Heart right ventricle (tissue), 16 donors: ENCODE measurements at regions not wholly inside any gene's neighbourhood (a gene's known extent, or its start where the extent isn't known, plus 50 kb on each side); places are given as distances from the start of the nearest gene placed in this dataset.

Experiments used
- ATAC-seq, 8 donors: fragments of 200-7000 bp; cut with Tn5 transposase; one replicate each; pipeline ENCODE4 v1.9.1; 2020; ENCODE audit warnings: mild to moderate bottlenecking in 8 of 8, moderate library complexity in 8 of 8, moderate number of reproducible peaks in 1 of 8
- DNase-seq, 2 donors: peaks; one replicate each; pipeline ENCODE4 v3.0.0-alpha.2; 2020
- H3K27ac ChIP-seq, 10 donors: fragments of 200-600 bp; sonication (generic) in 2 of 10; one replicate each; pipeline versions ENCODE4 v1.5.0 to v1.8.0; 2020 to 2022; ENCODE audit warnings: mild to moderate bottlenecking in 3 of 10
- H3K27me3 ChIP-seq, 7 donors: fragments of 200-600 bp; one replicate each; pipeline ENCODE4 v1.8.0; 2021 to 2022; ENCODE audit warnings: mild to moderate bottlenecking in 2 of 7
- H3K36me3 ChIP-seq, 9 donors: fragments of 200-600 bp; sonication (generic) in 1 of 9; one replicate each; pipeline versions ENCODE4 v1.5.0 to v1.8.0; 2020 to 2022; ENCODE audit warnings: mild to moderate bottlenecking in 2 of 9
- H3K4me1 ChIP-seq, 9 donors: fragments of 200-600 bp; sonication (generic) in 1 of 9; one replicate each; pipeline versions ENCODE4 v1.5.0 to v1.8.0; 2020 to 2022; ENCODE audit warnings: mild to moderate bottlenecking in 4 of 9
- H3K4me3 ChIP-seq, 10 donors: fragments of 200-600 bp; sonication (generic) in 2 of 10; one replicate each; pipeline versions ENCODE4 v1.5.0 to v1.8.0; 2020 to 2022; ENCODE audit warnings: mild to moderate bottlenecking in 7 of 10, moderate library complexity in 2 of 10
- H3K9me3 ChIP-seq, 11 donors: fragments of 200-600 bp in 10 of 11; sonication (generic) in 2 of 11; one replicate each; pipeline versions ENCODE4 v1.5.0 to v1.8.0; 2013 to 2022; ENCODE audit warnings: mild to moderate bottlenecking in 2 of 11, control low read depth in 1 of 11, moderate library complexity in 1 of 11
- WGBS, 2 donors: extraction: QIAGEN DNeasy Blood & Tissue Kit; methylation state at CpG; one replicate each; pipeline ENCODE4 v1.1.7; 2013; ENCODE audit warnings: inconsistent platforms in 1 of 2; 5-methylcytosine and 5-hydroxymethylcytosine counted together
- intact Hi-C, 10 donors: fragments of 100-400 bp; cut with DNase I; formaldehyde crosslinking; loops; one replicate each; pipeline versions ENCODE4 v1.11.1 to v1.14.2; 2022
- TF ChIP-seq, protein P1 (sequence below), 9 donors: fragments of 200-600 bp; sonication (generic) in 2 of 9; IDR thresholded peaks; one replicate each; pipeline versions ENCODE4 v1.5.0 to v1.8.0; 2021 to 2022; ENCODE audit warnings: antibody characterized with exemption in 9 of 9, mild to moderate bottlenecking in 5 of 9, moderate library complexity in 1 of 9
- donor health status: Arrhythmogenic right ventricular cardiomyopathy.
- donor health status: ischemic (EF 13 %, LVEDD 7.1; RV severe dilation, severe dysfunction).
- donor health status: healthy with polysubstance abuse.
- donor health status: DM: no; HTN: yes; CAD: no.
- donor health status: DM: no; HTN: no; CAD: no.
- donor health status: ischemic (EF 25% LVEDD 6.9; RV normal size, moderate dysfunction).
- donor health status: ischemic (EF 25% LVEDD 5.7; RV mildly dilated, moderate dysfunction).
- donor health status: healthy.
- donor health status: DM: yes; HTN: yes; CAD: no.
- donor health status: Ischemic cardiomyopathy.
- donor health status: ischemic (EF 35%, LVEDD 5.7; RV mildly dilated, moderate dysfunction).
- donor health status: nonischemic (EF 11% LVEDD 7.7; RV severe dilation, severe dysfunction).
- donor health status: DM: yes; HTN: yes; CAD: no.
- donor health status: PGD.
- donor health status: ischemic (EF 29% LVEDD 5.4; RV normal size, mild dysfunction).
- donor health status: nonischemic (EF 23%, LVEDD 6.1; RV moderate dilation, normal function).

- DNase-seq (no peak), ATAC-seq (no peak)
- WGBS, 2 donors: 26 to 52% methylated on average over 1 of the region's 1 CpG
- Histone ChIP-seq H3K4me3 (no peak overlapping the region), H3K4me1 (peaks cover 0 to 22% (median 19%) of the 10 kb centered on the region in 9 donors), H3K9me3 (no peaks in the 10 kb centered on the region), H3K27me3 (no peaks in the 10 kb centered on the region), H3K36me3 (no peaks in the 10 kb centered on the region), H3K27ac (no peak overlapping the region)
- intact Hi-C loops: loop anchor here in 1 of 10 donors (5.0 kb wide), 1 partner anchor 33 kb away; no protein-coding TSS in a partner anchor
- TF ChIP-seq, protein P1, sequence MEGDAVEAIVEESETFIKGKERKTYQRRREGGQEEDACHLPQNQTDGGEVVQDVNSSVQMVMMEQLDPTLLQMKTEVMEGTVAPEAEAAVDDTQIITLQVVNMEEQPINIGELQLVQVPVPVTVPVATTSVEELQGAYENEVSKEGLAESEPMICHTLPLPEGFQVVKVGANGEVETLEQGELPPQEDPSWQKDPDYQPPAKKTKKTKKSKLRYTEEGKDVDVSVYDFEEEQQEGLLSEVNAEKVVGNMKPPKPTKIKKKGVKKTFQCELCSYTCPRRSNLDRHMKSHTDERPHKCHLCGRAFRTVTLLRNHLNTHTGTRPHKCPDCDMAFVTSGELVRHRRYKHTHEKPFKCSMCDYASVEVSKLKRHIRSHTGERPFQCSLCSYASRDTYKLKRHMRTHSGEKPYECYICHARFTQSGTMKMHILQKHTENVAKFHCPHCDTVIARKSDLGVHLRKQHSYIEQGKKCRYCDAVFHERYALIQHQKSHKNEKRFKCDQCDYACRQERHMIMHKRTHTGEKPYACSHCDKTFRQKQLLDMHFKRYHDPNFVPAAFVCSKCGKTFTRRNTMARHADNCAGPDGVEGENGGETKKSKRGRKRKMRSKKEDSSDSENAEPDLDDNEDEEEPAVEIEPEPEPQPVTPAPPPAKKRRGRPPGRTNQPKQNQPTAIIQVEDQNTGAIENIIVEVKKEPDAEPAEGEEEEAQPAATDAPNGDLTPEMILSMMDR (IDR thresholded peaks at IDR 0.05): no peak
Measured at GRCh38 chr10:29780096-29780495, 145.3 kb upstream of the SVIL start.

- TF ChIP-seq, protein P1 (IDR thresholded peaks at IDR 0.05): no peak
- Histone ChIP-seq H3K9me3 (no peaks in the 10 kb centered on the region), H3K27me3 (no peaks in the 10 kb centered on the region), H3K27ac (no peak overlapping the region), H3K4me3 (no peak overlapping the region), H3K36me3 (no peaks in the 10 kb centered on the region), H3K4me1 (no peaks in the 10 kb centered on the region)
- intact Hi-C loops: no loop called here
- ATAC-seq (no peak), DNase-seq (no peak)
- 86 to 91% methylated on average over 2 of the region's 2 CpGs for WGBS, 2 donors
Measured at GRCh38 chr10:29776246-29776645, 141.5 kb upstream of the SVIL start.

DNA sequence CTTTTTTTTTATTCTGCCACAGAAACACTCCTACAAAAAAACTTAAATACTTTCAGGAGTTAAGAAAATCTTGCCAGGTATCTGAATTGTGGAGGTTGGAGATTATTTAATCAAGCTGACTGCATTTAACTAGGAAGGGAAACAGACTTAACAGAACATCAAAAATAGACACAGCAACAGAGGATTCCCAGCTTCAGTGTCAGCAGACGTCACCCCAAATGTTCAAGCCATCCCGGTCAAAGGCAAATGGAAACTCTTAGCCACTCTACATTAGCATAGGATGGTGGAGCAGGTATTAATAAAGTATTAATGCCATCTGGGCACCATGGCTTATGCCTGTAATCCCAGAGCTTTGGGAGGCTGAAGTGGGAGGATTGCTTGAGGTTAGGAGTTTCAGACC lies 139.7 kb upstream of the SVIL start:
- H3K27me3 ChIP-seq: no peaks in the 10 kb centered on the region
- no peaks in the 10 kb centered on the region for H3K9me3 ChIP-seq
- intact Hi-C loops: no loop called here
- ATAC-seq (no peak), DNase-seq (no peak)
- 84 to 86% methylated on average over 2 of the region's 2 CpGs for WGBS, 2 donors
- no peaks in the 10 kb centered on the region for H3K36me3 ChIP-seq
- TF ChIP-seq, protein P1 (IDR thresholded peaks at IDR 0.05): no peak
- no peak overlapping the region for H3K4me3 ChIP-seq
- no peak overlapping the region for H3K27ac ChIP-seq
- no peaks in the 10 kb centered on the region for H3K4me1 ChIP-seq

DNA sequence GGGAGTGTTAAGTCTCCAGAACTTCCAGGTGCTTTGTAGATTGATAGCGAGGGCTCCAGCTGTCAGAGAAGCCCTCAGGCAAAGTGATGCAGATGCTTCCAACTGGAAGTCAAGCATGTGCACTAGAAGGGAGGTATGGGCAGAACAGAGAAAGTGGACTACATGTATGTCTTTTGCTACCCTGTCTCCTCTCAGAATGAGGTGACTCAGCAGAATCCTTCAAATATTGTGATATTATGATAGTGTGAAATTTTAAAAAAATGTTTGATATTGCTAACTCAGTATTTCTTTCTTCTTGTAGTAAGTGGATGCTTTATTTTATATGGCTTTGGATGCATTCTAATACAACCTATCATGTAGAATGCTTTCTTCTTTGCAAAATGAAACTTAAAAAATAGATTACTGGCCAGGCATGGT lies 138.9 kb upstream of the SVIL start:
- intact Hi-C loops: no loop called here
- ATAC-seq: no peak
- no peak for DNase-seq
- TF ChIP-seq, protein P1 (IDR thresholded peaks at IDR 0.05): no peak
- H3K36me3 ChIP-seq: no peaks in the 10 kb centered on the region
- H3K27me3 ChIP-seq: no peaks in the 10 kb centered on the region
- no peaks in the 10 kb centered on the region for H3K4me1 ChIP-seq
- H3K27ac ChIP-seq: no peak overlapping the region
- H3K4me3 ChIP-seq: no peak overlapping the region
- 98 to 100% methylated on average over 1 of the region's 1 CpG for WGBS, 2 donors
- no peaks in the 10 kb centered on the region for H3K9me3 ChIP-seq
